IPS DF 4.7 (cell line): ENCODE measurements at regions not wholly inside any gene's neighbourhood (a gene's known extent, or its start where the extent isn't known, plus 50 kb on each side); places are given as distances from the start of the nearest gene placed in this dataset.

Experiments
- DNase-seq: peaks from one replicate; pipeline ENCODE4 v3.0.0-alpha.2; 2013; ENCODE audit warnings: low spot score; ENCODE audit errors: extremely low read depth

GRCh38 chr13:80655778-80656511, 315.0 kb upstream of the SPRY2 start:
- no peak for DNase-seq

GRCh38 chr13:80654638-80655249, 313.8 kb upstream of the SPRY2 start:
- no peak for DNase-seq

- DNase-seq, result no peak
These were observed 308.3 kb upstream of the SPRY2 start for GRCh38 chr13:80649274-80649673.

GRCh38 chr13:80642641-80643040, 301.7 kb upstream of the SPRY2 start:
- DNase-seq, result no peak

- no peak for DNase-seq
These were observed 292.3 kb upstream of the SPRY2 start for GRCh38 chr13:80633251-80633650.

GRCh38 chr13:80630685-80631121, 289.8 kb upstream of the SPRY2 start:
- DNase-seq, result no peak

- no peak for DNase-seq
These were observed 277.9 kb upstream of the SPRY2 start for GRCh38 chr13:80618781-80619180.

- DNase-seq, result no peak
These were observed 271.9 kb upstream of the SPRY2 start for GRCh38 chr13:80612804-80613203.

- DNase-seq, result no peak
These were observed 270.4 kb upstream of the SPRY2 start for GRCh38 chr13:80611310-80611709.

GRCh38 chr13:80605716-80606115, 264.8 kb upstream of the SPRY2 start:
- no peak for DNase-seq

GRCh38 chr13:80605011-80605410, 264.1 kb upstream of the SPRY2 start:
- no peak for DNase-seq

- DNase-seq, result no peak
These were observed 263.2 kb upstream of the SPRY2 start for GRCh38 chr13:80604098-80604497.

- DNase-seq, result no peak
These were observed 262.4 kb upstream of the SPRY2 start for GRCh38 chr13:80603351-80603750.

GRCh38 chr13:80599765-80600164, 258.8 kb upstream of the SPRY2 start:
- DNase-seq, result no peak

GRCh38 chr13:80598189-80598588, 257.3 kb upstream of the SPRY2 start:
- no peak for DNase-seq

- no peak for DNase-seq
These were observed 251.2 kb upstream of the SPRY2 start for GRCh38 chr13:80591976-80592740.

GRCh38 chr13:80590551-80590950, 249.6 kb upstream of the SPRY2 start:
- DNase-seq, result no peak

GRCh38 chr13:80586356-80586755, 245.4 kb upstream of the SPRY2 start:
- no peak for DNase-seq

GRCh38 chr13:80585531-80585930, 244.6 kb upstream of the SPRY2 start:
- DNase-seq, result no peak

GRCh38 chr13:80584785-80585184, 243.9 kb upstream of the SPRY2 start:
- no peak for DNase-seq

- no peak for DNase-seq
These were observed 243.4 kb upstream of the SPRY2 start for GRCh38 chr13:80584306-80584705.

GRCh38 chr13:80577926-80578670, 237.2 kb upstream of the SPRY2 start:
- no peak for DNase-seq
